Kidney glomerular epithelial cell (primary cell): ENCODE measurements at regions not wholly inside any gene's neighbourhood (a gene's known extent, or its start where the extent isn't known, plus 50 kb on each side); places are given as distances from the start of the nearest gene placed in this dataset.

Source experiments
- DNase-seq: peaks from one replicate; lab custom pipeline; 2025; lab: John Stamatoyannopoulos, UW

GRCh38 chr12:40618636-40619035 is 73.6 kb upstream of the CNTN1 start:
- no peak for DNase-seq

- DNase-seq, result no peak
Observed at GRCh38 chr12:40620564-40621019, 71.6 kb upstream of the CNTN1 start.

DNA sequence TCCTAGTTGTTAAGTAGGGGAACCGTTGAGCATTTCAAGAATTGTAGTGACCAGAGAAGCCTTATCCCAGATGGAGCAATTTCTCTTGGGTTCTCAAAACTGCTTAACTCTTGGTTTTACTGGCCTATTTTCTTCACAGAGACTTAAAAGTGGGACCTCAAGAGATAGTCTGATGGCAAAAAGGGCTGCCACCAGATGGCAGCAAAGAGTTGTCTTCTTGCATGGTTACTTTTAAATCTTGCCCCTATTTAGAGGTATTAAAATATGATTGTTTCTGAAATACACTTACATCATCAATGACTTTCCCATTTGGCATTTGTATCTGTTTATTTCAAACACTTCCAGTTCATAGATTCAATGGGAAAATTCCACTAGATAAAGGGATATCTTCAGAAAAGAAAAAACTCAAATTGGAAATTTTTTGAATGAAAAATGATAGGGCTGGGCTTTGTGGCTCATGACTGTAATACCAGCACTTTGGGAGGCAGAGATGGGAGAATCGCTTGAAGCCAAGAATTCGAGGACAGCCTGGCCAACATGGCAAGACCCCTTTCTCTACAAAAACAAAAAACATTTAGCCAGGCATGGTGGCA is 69.9 kb upstream of the CNTN1 start:
- DNase-seq, result peak; percentile 20

- DNase-seq, result no peak
Observed at GRCh38 chr12:40632171-40632570, 60.1 kb upstream of the CNTN1 start.

DNA sequence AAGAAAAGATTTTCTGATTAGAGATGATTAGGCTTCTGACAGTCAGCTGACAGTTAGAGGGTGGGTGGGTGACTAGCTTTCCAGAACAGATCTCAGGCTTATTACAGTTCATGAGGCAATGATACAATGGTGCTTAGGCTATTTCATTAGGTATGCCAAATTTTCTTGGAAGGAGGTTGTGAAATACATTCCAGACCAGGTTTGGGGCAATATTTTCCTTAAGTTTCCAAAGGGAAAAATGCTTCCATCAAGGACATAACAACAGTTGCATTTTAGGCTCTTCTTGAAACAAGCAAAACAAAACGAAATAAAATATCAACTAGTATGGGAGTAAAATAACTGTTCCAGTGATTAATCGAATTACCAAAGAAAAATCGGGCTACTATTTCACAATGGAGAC is 59.3 kb upstream of the CNTN1 start:
- no peak for DNase-seq

- no peak for DNase-seq
Observed at GRCh38 chr12:40634517-40635131, 57.6 kb upstream of the CNTN1 start.

DNA sequence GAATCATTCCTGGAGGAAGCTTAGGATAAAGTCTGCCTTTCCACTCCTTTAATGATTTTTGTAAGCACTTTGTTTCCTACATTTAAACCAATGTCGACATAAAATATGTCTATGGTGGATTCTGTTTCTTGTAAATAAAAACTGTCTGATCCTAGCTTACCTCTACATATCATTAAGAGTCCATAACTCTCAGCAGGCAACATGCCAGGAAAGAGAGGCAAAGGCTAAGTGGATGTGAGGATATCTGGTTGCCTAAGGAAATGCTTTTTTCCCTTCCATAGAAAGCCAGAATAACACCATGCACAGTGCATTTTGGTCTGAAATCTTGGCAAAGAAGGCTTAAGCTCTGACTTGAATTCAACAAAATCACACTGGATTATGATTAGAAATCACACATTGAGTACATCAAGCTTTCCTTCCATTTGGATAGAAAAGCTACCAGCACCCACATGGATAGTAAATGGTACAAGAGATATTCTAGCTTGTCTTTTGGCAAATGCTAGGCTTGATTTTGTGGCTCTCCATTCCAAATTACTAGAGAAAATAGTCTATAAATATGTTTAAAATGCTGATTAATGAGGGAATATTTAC is 57.0 kb upstream of the CNTN1 start:
- DNase-seq, result no peak
